Adipose tissue (tissue), 3 donors: ENCODE measurements at regions not wholly inside any gene's neighbourhood (a gene's known extent, or its start where the extent isn't known, plus 50 kb on each side); places are given as distances from the start of the nearest gene placed in this dataset.

Experiments
- H3K27ac ChIP-seq: one replicate; pipeline ENCODE4 v1.5.1; 2013; ENCODE audit warnings: low read depth, low read length
- WGBS, 3 donors: extraction: QIAGEN DNeasy Blood & Tissue Kit; methylation state at CpG; one replicate each; pipeline ENCODE4 v1.1.7; 2013; 5-methylcytosine and 5-hydroxymethylcytosine counted together
- donor health status: healthy with polysubstance abuse.
- donor health status: Bipolar disorder and iron deficiency.
- donor health status: healthy.

- no peak overlapping the region for H3K27ac ChIP-seq
- WGBS, 3 donors, result 86 to 91% (median 91%) methylated on average over 5 of the region's 5 CpGs
Observed at GRCh38 chr6:15037253-15037652, 208.6 kb upstream of the JARID2 start.

GRCh38 chr6:15038013-15038791, 207.7 kb upstream of the JARID2 start:
- WGBS, 3 donors, result 90 to 97% (median 96%) methylated on average over 11 of the region's 11 CpGs
- no peak overlapping the region for H3K27ac ChIP-seq

- WGBS, 3 donors, result 92 to 95% (median 95%) methylated on average over 3 of the region's 3 CpGs
- H3K27ac ChIP-seq, result no peak overlapping the region
Observed at GRCh38 chr6:15039136-15039535, 206.7 kb upstream of the JARID2 start.

GRCh38 chr6:15042938-15043337, 202.9 kb upstream of the JARID2 start:
- H3K27ac ChIP-seq, result no peak overlapping the region
- 81 to 97% (median 95%) methylated on average over 4 of the region's 4 CpGs for WGBS, 3 donors

- no peak overlapping the region for H3K27ac ChIP-seq
- WGBS, 3 donors, result 66 to 91% (median 89%) methylated on average over 4 of the region's 4 CpGs
Observed at GRCh38 chr6:15044146-15044882, 201.6 kb upstream of the JARID2 start.

- no peak overlapping the region for H3K27ac ChIP-seq
- 87 to 96% (median 96%) methylated on average over 2 of the region's 2 CpGs for WGBS, 3 donors
Observed at GRCh38 chr6:15044948-15045347, 200.9 kb upstream of the JARID2 start.

- no peak overlapping the region for H3K27ac ChIP-seq
- 66 to 91% (median 89%) methylated on average over 4 of the region's 4 CpGs for WGBS, 3 donors
Observed at GRCh38 chr6:15046751-15047150, 199.1 kb upstream of the JARID2 start.

GRCh38 chr6:15048367-15048766, 197.5 kb upstream of the JARID2 start:
- 79 to 87% (median 87%) methylated on average over 6 of the region's 6 CpGs for WGBS, 3 donors
- H3K27ac ChIP-seq, result no peak overlapping the region

GRCh38 chr6:15058200-15059061, 187.4 kb upstream of the JARID2 start:
- H3K27ac ChIP-seq, result no peak overlapping the region
- WGBS, 3 donors, result 71 to 82% (median 82%) methylated on average over 9 of the region's 9 CpGs

- H3K27ac ChIP-seq, result no peak overlapping the region
- WGBS, 3 donors, result 41 to 60% (median 51%) methylated on average over 4 of the region's 4 CpGs
Observed at GRCh38 chr6:15061180-15061641, 184.7 kb upstream of the JARID2 start.

- no peak overlapping the region for H3K27ac ChIP-seq
- WGBS, 3 donors, result 90 to 95% (median 91%) methylated on average over 6 of the region's 6 CpGs
Observed at GRCh38 chr6:15061908-15062515, 183.9 kb upstream of the JARID2 start.

GRCh38 chr6:15062516-15063252, 183.2 kb upstream of the JARID2 start:
- H3K27ac ChIP-seq, result no peak overlapping the region
- 83 to 92% (median 91%) methylated on average over 8 of the region's 8 CpGs for WGBS, 3 donors

- WGBS, 3 donors, result 74 to 97% (median 79%) methylated on average over 7 of the region's 7 CpGs
- H3K27ac ChIP-seq, result no peak overlapping the region
Observed at GRCh38 chr6:15063253-15063853, 182.5 kb upstream of the JARID2 start.

GRCh38 chr6:15065261-15065989, 180.4 kb upstream of the JARID2 start:
- WGBS, 3 donors, result 54 to 87% (median 85%) methylated on average over 4 of the region's 4 CpGs
- no peak overlapping the region for H3K27ac ChIP-seq

- H3K27ac ChIP-seq, result no peak overlapping the region
- 58 to 64% (median 62%) methylated on average over 7 of the region's 7 CpGs for WGBS, 3 donors
Observed at GRCh38 chr6:15066089-15066758, 179.6 kb upstream of the JARID2 start.

GRCh38 chr6:15073344-15073789, 172.5 kb upstream of the JARID2 start:
- 58 to 94% (median 78%) methylated on average over 3 of the region's 3 CpGs for WGBS, 3 donors
- H3K27ac ChIP-seq, result no peak overlapping the region
